Fibroblast of the aortic adventitia (primary cell): ENCODE measurements at regions not wholly inside any gene's neighbourhood (a gene's known extent, or its start where the extent isn't known, plus 50 kb on each side); places are given as distances from the start of the nearest gene placed in this dataset.

Source experiments
- DNase-seq: peaks from one replicate; pipeline ENCODE4 v3.0.0-alpha.2; 2010; ENCODE audit warnings: low read depth
- H3K4me3 ChIP-seq: 2 replicates; pipeline ENCODE4 v1.5.1; 2011; ENCODE audit warnings: low read depth, mild to moderate bottlenecking, control low read depth, low read length, moderate library complexity
- CTCF ChIP-seq: IDR thresholded peaks from 2 replicates; pipeline ENCODE4 v1.5.1; 2011; ENCODE audit warnings: mild to moderate bottlenecking, low read length, control low read depth, inconsistent platforms; ENCODE audit not compliant: insufficient read depth

GRCh38 chr20:61149636-61150035 is 102.4 kb upstream of the CDH4 start:
- DNase-seq = no peak
- no peak for TF ChIP-seq CTCF
- H3K4me3 ChIP-seq = no peak overlapping the region

- DNase-seq = no peak
- no peak for TF ChIP-seq CTCF
- H3K4me3 ChIP-seq = no peak overlapping the region
Observed at GRCh38 chr20:61157301-61157700, 94.8 kb upstream of the CDH4 start.

- TF ChIP-seq CTCF = no peak
- H3K4me3 ChIP-seq = no peak overlapping the region
- DNase-seq = peak; percentile 3
Observed at GRCh38 chr20:61159957-61160686, 91.9 kb upstream of the CDH4 start.

- peak; percentile 6 for DNase-seq
- H3K4me3 ChIP-seq = no peak overlapping the region
- TF ChIP-seq CTCF = no peak
Observed at GRCh38 chr20:61161726-61162390, 90.2 kb upstream of the CDH4 start.

- TF ChIP-seq CTCF = no peak
- DNase-seq = no peak
Observed at GRCh38 chr20:61162451-61162850, 89.6 kb upstream of the CDH4 start.

GRCh38 chr20:61163031-61163430 is 89.0 kb upstream of the CDH4 start:
- no peak for DNase-seq
- no peak overlapping the region for H3K4me3 ChIP-seq
- TF ChIP-seq CTCF = no peak

More at GRCh38 chr20:61162451-61162850, 89.6 kb upstream of the CDH4 start:
- no peak overlapping the region for H3K4me3 ChIP-seq
